ENCODE measurements at regions not wholly inside any gene's neighbourhood (a gene's known extent, or its start where the extent isn't known, plus 50 kb on each side); places are given as distances from the start of the nearest gene placed in this dataset.

DNA sequence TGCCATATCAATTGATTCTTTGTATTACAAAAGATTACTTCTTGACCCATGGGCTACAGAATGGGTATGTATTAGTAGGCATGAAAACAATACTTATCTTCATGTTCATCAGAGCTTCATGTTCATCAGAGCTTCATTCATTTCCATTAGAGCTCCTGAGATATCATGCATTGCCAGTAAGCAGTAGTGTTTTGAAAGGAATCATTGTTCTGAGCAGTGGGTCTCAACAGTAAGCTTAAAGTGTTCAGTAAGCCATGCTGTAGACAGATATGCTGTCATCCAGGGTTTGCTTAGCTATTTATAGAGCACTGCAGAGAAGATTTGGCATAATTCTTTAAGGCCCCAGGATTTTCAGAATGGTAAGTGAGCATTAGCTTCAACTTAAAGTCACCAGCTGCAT is 596.1 kb downstream of the ZNF385D start:
- intact Hi-C loops (cut with DNase I; ENCODE audit: low total_unique reads) = no loop called here
- DNase-seq (ENCODE audit: low spot score in 2 of 2) = no peak
- no peak overlapping the region for H3K4me3 ChIP-seq (ENCODE audit: low read depth, poor library complexity, severe bottlenecking)
- TF ChIP-seq CTCF (IDR thresholded peaks at IDR 0.05) (no peak), POLR2A (IDR thresholded peaks at IDR 0.05) (no peak)

DNA sequence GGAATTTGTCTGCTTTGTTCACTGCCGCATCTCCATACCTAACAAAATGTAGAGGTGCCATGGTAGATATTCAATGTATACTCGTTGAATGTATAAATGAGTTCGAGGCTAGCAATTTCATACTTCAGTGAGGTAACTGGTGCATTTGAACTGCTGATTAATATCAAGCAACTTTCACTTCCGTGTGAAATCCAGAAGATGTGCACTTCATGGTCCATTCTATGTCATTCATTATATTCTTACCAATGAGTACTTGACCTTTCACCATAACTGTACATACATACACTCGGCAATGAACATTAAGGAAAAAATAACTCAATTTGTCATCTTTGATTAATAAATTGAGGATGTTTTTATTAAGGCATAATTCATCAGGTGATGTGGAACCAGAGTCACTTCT is 598.5 kb downstream of the ZNF385D start:
- 78 to 82% methylated on average over 5 of the region's 5 CpGs for WGBS, 2 donors
- no peak overlapping the region for H3K4me3 ChIP-seq (ENCODE audit: low read depth, poor library complexity, severe bottlenecking)
- DNase-seq (ENCODE audit: low spot score in 2 of 2) = no peak
- TF ChIP-seq POLR2A (IDR thresholded peaks at IDR 0.05) (no peak), CTCF (IDR thresholded peaks at IDR 0.05) (no peak)
- intact Hi-C loops (cut with DNase I; ENCODE audit: low total_unique reads) = no loop called here

DNA sequence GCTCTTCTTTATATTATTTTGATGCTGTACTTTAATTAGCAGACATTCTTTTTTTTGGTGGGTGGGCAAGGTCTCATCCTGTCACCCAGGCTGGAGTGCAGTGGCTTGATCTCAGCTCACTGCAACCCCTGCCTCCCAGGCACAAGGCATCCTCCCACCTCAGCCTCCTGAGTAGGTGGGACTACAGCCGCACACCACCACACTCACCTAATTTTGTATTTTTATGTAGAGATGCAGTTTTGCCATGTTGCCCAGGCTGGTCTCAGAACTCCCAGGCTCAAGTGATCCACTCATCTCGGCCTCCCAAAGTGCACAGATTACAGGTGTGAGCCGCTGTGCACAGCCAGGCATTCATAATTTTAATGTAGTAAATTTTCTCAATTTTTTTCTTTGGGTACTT is 608.1 kb downstream of the ZNF385D start:
- 72 to 94% methylated on average over 3 of the region's 3 CpGs for WGBS, 2 donors
- TF ChIP-seq CTCF (IDR thresholded peaks at IDR 0.05) (no peak), POLR2A (IDR thresholded peaks at IDR 0.05) (no peak)
- no peak for DNase-seq (ENCODE audit: low spot score in 2 of 2)
- intact Hi-C loops (cut with DNase I; ENCODE audit: low total_unique reads) = no loop called here
- H3K4me3 ChIP-seq (ENCODE audit: low read depth, poor library complexity, severe bottlenecking) = no peak overlapping the region

- intact Hi-C loops (cut with DNase I; ENCODE audit: low total_unique reads) = no loop called here
- no peak overlapping the region for H3K4me3 ChIP-seq (ENCODE audit: low read depth, poor library complexity, severe bottlenecking)
- DNase-seq (ENCODE audit: low spot score in 2 of 2) = no peak
- TF ChIP-seq CTCF (IDR thresholded peaks at IDR 0.05) = no peak
- 86 to 94% methylated on average over 5 of the region's 5 CpGs for WGBS, 2 donors
Measured at GRCh38 chr3:21142031-21142430, 609.0 kb downstream of the ZNF385D start.

GRCh38 chr3:21140785-21141184 is 610.2 kb downstream of the ZNF385D start:
- intact Hi-C loops (cut with DNase I; ENCODE audit: low total_unique reads) = no loop called here
- TF ChIP-seq POLR2A (IDR thresholded peaks at IDR 0.05) = no peak
- no peak for TF ChIP-seq CTCF (IDR thresholded peaks at IDR 0.05)
- 27 to 33% methylated on average over 1 of the region's 1 CpG for whole genome bisulfite sequencing, 2 donors
- no peak overlapping the region for H3K4me3 ChIP-seq (ENCODE audit: low read depth, poor library complexity, severe bottlenecking)
- no peak for DNase-seq (ENCODE audit: low spot score in 2 of 2)

DNA sequence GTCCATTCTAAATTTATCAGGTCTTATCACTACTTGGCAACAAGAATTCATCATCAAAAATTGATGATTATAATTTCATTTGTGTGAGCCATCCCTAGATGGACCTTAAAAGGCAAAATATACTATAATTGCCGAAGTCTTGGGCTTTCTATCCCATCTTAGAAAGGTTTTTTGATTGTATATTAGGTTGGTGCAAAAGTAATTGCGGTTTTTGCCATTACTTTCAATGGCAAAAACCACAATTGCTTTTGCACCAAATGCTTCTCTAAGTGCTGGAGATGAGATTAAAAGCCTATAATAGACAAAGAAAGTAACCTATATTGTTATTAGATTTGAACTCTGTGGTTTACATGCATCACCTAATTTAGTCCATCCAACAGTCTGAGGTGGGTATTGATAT is 612.9 kb downstream of the ZNF385D start:
- 68 to 78% methylated on average over 2 of the region's 2 CpGs for WGBS, 2 donors
- no peak overlapping the region for H3K4me3 ChIP-seq (ENCODE audit: low read depth, poor library complexity, severe bottlenecking)
- intact Hi-C loops (cut with DNase I; ENCODE audit: low total_unique reads) = no loop called here
- no peak for TF ChIP-seq CTCF (IDR thresholded peaks at IDR 0.05)
- TF ChIP-seq POLR2A (IDR thresholded peaks at IDR 0.05) = no peak
- DNase-seq (ENCODE audit: low spot score in 2 of 2) = no peak
